GM19351 (cell line): ENCODE measurements at regions not wholly inside any gene's neighbourhood (a gene's known extent, or its start where the extent isn't known, plus 50 kb on each side); places are given as distances from the start of the nearest gene placed in this dataset.

ENCODE experiments used
- ATAC-seq: cut with Tn5 transposase; IDR thresholded peaks from one replicate; pipeline ENCODE4 v1.9.1; 2021; ENCODE audit warnings: mild to moderate bottlenecking, moderate library complexity; ENCODE audit not compliant: unreplicated experiment

DNA sequence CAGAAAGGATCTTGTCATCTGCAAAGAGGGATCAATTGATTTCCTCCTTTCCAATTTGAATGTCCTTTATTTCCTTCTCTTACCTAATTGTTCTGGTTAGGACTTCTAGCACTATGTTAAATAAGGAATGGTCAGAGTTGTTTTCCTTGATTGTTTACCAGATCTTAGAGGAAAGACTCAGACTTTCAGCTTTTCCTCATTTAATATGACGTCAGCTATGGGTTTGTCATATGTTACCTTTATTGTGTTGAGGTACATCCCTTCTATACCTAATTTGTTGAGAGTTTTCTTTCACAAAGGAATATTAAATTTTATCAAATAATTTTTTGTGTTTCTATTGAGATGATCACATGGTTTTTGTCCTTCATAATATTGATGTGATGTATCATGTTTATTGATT lies 656.5 kb upstream of the GRAMD2B start:
- no peak for ATAC-seq

DNA sequence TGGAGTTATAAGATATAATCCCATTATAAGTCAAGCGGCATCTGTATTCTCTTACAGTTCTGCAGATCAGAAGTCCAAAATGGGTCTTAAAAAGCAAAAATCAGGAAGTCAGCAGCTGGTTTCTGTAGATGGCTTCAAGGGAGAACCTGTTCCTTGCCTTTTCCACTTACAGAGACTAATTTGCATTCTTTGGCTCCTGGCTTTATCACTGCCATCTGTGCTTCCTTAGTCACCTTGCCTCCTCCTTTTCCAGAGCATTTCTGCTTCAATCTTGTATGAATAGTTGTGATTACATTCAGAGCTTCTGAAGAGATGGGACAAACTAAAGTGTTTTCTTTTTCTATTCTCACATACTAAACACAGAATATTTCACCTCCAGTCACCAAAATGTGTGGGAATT lies 647.3 kb upstream of the GRAMD2B start:
- ATAC-seq: no peak

DNA sequence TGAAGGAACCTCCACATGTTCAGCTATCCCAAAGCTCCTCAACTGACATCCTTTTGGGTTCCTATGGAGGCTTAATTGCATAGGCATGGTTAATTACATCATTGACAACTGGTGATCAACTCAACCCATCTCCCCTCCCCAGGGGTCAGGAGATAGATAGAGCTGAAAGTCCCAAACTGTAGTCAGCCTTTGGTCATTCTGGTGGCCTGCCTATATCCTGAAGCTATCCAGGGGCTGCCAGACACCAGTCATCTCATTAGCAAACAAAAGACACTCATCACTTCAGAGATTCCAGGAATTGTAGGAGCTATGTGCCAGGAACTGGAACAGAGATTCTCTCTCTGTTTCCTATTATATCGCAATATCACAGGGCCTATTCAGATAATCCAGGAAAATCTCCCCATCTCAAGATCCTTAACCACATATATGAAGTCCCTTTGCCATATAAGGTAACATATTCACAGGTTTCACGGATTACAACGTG lies 646.5 kb upstream of the GRAMD2B start:
- ATAC-seq: no peak

DNA sequence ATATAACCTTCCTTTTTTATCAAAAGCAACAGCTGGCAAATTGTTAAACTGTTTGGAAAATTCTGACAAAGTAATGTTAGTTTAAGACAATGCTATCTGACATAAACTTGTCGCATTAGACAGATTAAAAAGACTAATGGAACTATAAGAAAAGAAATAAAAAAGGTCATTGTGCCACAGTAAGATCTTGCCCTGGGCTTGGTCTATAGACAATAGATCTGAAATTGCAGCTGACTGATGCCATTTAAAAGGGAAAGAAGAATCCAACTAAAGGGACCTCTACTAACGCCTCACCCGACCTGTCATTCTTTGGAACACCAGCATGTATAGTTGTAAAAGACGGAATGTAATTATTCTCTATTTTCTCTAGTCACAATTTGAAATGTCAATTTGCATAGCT lies 644.4 kb upstream of the GRAMD2B start:
- ATAC-seq: no peak

DNA sequence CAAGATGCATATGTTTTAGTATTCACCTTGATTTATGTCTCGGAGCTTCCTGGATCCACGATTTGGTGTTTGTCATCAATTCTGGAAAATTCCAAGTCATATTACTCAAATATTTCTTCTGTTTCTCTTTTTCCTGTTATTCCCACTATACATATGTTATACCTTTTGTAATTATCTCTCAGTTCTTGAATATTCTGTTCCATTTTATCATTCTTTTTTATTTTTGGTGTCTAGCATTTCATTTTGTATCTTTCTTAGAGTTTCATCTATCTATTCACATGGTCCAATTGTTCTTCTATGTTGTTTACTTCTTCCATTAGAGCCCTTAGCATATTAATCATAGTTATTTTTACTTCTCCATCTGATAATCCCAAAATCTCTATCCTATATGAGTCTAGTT lies 637.8 kb upstream of the GRAMD2B start:
- ATAC-seq: no peak

DNA sequence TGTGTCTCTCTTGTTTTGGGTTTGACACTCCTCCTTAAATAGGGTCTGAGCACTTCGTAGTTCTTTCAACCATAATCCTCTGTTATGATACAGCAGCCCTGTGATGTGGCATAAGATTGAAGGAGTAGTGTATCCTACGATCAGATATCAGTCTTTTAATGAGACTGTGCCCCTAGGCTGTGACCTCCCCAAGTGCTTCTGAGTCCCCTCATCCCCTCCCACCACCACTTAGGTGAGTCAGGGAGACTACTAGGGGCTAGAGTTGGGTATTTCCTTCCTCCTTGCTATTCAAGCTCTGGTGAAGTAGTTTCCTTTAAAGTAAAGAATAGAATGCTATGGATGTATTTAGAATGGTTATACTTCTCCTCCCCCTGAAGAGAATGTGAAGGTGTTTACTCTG lies 637.2 kb upstream of the GRAMD2B start:
- ATAC-seq: no peak

DNA sequence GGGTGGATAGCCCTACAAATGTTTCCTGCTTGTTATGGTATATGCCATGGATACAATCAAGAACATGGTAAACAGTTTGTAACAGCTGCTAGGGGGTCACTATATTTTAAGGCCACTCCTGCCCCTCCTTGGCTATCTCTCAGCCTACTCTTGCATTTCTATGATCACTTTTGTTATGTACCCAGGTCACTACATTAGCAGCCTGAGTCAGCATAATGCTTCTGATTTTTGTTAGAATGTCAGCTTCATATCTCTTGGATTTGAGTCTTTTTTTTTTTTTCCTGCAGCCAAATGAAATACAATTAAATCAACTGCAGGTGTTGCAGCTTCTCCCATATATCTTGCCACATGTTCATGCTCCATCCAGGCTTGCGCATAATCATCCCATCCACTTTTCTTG lies 629.7 kb upstream of the GRAMD2B start:
- ATAC-seq: no peak

DNA sequence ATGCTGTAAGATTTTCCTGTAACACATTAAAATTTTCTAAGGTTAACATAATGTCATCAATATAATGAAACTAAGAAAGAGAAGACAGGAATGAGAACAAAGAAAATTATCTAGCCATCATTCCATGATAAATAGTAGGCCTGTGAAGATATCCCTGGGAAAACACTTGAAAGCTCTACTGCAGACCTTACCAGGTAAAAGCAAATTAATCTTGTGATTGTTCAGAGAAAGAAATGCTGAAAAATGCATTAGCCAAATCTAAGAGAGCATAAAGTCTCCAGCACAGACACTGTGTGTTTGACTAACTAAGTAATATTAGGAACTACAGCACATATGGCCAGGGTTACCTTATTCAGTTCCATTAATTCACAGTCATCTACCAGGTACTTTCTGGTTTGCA lies 628.3 kb upstream of the GRAMD2B start:
- no peak for ATAC-seq

DNA sequence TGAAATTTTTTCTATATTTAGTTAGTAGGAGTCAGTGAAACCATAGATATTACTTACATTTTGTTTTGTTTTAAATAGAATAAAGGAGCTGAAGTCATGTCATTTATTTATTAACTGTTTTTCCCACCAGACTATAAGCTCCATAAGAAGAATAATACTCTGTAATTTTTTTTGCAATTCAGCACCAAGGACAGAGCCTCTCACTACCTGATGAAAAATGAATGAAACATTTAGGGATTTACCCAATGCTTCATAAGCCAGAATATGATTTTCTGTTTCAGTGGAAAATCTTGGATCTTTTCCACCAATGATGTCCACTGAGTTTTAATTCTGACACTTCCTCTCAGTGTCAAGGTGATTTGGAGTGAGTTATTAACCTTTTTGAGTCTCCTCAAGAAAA lies 624.9 kb upstream of the GRAMD2B start:
- ATAC-seq: no peak

DNA sequence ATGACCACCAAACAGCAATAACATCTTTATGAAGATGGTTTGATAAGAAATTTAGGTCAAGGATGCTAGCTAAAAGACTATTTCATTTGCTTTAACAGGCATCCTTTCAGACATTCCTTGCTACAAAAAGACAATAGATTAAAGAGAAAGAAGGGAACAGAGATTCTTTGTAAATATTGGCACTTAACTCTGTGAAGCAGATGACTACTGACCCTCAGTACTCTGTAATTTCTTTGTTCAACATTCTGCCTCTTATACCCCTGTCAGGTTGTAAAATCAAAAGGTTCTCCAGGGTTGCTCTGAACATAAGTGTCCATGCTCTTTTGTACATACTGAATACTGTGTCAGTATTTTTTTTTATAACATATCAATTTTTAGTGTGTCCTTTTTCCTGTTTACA lies 610.6 kb upstream of the GRAMD2B start:
- no peak for ATAC-seq

DNA sequence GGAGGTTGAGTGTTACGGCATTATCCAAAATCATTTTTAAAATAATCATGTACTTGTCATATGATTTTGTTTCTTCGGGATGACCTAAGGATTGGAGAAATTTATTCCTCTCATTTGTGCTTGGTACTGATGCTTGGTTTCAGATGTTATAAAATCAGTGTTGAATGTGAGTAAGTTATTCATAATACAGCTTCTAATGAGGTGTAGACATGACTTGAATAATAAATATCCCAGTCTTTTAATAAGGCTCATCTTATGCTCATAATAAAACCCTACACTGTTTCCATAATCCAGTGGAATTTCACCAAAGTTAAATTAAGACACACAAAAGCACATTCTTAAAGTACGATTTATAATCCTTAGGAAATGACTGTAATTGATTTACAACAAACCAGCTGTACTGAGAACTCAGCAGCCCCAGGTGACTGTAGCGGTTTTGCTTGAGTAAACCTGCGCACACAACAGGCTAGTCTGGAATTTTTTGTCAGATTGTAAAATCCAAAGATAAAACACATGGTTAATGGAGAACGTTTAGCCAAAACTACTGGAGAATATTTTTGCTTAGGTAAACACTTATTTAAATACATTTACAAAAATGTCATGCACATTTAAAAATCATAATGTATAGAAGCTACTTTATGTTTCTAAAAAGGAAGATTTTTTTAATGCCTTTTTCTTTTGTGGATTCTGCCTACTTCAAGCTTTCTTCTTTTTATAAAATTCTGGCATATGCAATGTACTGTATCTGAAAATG lies 609.8 kb upstream of the GRAMD2B start:
- no peak for ATAC-seq

DNA sequence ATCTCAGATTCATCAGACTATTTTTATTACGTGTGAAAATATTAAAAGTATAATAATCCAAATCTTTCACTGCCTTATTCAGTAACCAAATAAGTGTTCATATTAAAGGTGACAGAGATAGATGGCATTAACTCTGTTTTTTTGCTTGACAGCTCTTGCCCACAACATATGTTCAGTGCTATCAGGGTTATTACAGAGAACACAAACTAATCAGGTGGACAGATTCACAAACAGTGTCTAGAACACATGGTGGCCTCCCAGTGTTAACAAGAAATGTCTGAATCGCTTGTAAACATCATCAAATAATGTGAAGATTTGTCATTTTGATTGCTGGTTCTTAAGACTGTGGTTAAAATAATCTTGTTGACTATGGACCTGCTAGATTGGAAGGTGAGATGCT lies 609.1 kb upstream of the GRAMD2B start:
- no peak for ATAC-seq

DNA sequence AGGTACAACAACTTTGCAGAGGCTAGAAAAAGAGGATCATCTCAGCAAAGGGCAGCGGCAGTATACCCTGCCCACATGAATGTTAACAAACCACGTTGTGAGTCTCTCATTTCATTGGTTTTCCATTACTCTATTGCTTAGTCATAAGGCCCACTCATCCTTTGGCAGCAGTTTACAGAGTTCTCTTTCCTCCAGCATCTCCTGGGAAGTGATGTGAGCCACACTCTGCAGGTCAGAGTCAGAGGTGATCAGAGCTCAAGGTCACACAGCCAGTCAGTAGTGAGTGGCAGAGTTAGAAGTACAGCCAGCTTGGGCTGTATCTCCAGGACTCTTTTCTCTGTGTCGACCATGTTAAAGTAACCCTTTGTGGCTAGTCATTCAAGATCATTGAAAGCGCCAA lies 599.6 kb upstream of the GRAMD2B start:
- ATAC-seq: no peak

DNA sequence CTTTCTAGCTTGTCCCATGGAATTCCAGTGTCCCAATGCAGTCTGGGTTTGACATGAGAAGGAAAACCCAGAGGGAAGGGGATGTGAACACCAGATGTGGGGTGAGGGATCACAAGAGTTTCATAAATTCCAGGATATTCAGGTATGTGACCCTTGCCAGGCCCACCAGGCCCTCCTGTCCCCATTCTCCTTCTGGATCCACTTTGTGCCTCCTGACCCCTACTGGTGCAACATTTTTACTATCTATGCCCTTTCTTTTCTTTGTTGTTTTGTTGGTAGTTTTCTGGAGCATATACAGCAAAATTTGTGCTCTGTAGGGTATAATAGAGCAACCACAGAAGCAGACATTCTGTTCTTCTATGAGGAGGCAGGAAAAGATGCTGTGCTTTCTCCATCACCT lies 597.0 kb upstream of the GRAMD2B start:
- no peak for ATAC-seq

DNA sequence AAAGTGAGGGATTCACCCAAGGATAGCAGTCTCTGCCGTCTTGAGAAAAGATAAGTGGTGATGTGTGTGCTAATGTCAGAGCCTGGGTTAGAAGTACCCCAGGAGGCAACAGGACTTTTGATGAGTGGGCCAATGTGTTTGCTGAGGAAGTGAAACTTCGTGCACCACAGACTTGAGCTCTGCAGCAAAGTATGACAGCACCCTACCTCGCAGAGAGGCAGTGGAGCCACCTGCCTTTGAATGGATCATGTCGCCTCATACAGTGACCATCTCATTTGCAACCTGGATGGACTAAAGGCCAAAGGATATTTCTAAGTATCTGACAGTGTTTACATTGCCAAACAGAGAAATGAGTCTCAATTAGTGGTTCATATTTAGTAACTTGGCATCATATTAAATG lies 593.9 kb upstream of the GRAMD2B start:
- peak; percentile 100 for ATAC-seq

DNA sequence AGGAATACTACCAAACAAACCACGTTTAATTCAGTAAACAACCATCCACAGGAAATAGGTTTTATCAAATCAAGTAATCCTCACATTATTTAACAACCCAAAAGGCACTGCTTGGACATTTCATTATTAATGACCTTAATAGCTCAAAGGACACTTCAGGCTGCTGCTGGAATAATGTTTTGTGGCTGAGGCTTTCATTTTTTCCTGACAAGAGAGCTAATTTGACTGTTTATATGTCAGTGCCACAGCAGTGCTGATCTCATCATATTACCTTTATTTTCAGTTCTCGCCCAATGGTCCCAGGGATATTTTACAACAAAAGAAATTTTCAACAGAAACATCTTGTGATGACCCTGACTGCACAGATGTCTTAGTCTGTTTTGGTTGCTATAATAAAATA lies 589.8 kb upstream of the GRAMD2B start:
- no peak for ATAC-seq

DNA sequence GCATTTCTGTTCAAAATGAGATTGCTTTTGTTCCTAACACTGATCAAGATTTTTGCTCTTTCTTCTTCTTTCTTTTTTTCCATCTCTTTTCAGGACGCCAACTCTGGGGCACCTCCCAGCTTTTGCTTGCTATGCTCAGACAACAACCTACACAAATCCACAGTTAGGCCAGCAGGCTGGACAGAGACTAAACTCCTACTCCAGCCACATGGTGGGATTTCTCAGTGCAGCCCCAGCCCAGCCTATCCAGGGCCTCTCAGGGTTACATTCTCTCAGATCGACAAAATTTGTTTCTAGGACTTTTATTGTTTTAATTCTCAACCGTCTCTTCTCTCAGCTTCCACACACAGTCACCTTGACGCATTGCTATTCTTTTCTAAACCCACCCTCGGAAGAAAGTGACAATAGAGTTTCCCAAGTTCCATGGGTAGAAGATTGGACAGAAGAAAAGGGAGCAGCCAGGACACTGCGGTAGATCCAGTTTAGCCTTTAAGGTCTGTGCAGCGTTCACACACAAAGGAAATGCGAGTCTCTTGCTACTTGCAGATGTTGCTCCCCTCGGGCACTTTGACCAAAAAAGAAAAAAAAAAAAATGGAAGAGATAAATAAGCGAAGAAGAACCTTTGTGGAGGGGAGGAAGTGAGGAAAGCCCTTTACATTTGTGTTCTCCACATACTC lies 588.6 kb upstream of the GRAMD2B start:
- ATAC-seq: no peak

DNA sequence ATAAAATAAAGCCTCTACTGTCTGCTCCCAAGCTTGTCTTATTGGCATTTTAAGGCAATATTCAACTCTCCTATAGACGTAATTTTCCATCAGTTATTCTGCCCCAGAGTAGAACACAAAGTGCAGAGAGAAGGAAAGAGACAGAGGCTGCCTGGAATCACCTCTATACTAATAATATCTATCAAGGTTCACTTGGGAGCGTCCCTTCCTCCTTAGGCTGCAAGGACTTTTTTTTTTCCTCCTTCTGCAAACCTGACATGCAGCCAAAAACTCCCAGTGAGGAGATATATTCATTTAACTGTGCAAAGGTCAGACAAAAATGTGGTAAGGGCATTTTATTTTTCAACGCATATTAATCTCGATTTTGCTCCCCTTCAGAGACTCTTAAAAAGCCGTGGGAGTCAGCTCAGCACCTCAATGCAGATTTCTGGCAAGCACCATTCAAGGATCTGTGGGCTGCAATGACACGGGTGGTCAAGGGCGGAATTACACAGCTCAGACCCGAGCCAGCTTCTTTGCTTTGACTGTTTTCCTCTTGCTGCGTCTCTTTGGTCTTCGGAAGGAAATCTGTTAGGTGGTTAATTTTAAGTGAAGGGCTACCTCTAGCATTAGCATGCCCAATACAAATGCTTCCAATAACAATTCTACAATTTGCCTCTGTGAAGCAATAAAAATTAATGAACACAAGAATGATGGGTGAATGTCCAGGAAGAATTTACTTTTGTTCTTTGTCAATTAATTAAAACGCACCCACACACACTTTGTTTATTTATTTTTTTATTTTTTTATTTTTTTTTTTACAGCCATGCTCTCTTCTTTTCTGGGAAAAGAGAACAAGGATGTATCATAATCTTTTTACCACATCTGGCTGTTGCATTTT lies 587.7 kb upstream of the GRAMD2B start:
- peak; percentile 63 for ATAC-seq

DNA sequence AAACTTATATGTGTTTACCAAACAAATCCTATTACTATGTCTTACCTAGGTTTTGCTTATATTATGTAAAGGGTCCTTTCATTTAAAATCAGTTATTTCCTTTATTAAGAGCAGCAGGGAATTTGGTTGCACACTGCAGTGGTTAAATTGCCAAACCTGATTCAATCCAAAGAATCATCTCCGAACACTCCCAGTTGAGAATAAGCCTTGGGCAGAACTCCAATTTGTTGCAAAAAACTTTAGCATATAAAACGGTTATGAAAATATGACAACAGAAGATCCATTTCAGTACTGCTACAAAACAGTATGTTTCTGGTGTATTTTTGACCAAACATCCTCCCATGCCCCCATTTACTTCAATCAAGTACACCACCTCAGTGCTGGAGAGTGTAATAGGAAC lies 587.0 kb upstream of the GRAMD2B start:
- no peak for ATAC-seq

DNA sequence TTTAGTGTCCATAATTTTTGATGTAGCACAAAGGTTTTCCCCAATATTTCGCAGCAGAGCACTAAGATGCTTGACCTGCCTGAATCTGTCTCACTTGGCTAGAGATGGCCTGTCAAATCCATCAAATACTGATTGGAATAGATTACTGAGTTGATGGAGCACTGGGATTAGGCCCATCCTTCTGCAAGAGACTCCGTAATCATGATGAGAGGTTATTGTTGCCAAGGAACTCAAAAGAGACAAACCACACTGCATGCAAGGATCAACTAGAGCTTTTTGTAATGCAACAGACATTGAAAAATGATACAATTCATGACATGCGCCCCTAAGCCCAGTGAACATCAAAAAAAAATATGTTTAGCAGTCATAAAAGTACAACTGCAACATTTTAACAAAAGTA lies 585.3 kb upstream of the GRAMD2B start:
- ATAC-seq: no peak

DNA sequence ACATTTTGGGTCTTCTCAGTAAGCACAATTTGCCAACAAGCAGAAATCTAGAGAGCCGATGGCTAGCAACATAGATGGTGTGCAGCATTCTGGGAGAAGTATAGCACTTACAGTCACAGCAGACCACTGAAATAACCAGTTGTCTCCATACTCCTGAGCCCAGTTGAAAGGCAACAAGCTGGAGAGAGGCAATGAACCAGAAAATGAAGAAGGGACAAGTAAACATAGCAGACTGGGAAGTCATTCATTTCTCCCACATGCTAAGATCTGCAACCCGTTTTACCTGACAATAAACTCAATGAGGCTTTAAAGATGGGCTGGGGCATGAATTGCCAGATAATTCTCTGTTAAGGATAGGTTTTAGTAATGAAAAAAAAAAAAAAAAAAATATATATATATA lies 575.6 kb upstream of the GRAMD2B start:
- no peak for ATAC-seq

DNA sequence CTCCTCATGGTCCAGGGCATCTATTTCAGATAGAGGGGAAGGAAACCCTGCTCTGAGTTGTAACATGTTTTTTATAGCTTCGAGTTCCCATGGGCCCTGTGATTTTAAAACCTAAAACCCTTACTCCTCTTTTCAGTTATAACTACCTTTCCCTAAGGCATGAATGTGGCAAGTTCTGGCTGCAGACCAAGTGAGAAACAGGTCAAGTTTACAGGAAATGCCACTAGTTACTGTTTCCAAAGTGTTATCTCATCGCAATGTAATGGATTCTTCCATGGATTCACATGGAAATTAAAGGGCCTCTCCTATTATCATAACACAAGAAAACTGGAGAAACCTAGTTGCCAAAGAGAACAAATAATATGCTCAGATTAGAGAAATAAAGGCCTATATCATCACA lies 574.5 kb upstream of the GRAMD2B start:
- ATAC-seq: no peak
